CD14-positive monocyte (primary cell): ENCODE measurements at regions not wholly inside any gene's neighbourhood (a gene's known extent, or its start where the extent isn't known, plus 50 kb on each side); places are given as distances from the start of the nearest gene placed in this dataset.

Experiments used
- DNase-seq, 3 donors: peaks; one replicate each; pipeline ENCODE4 v3.0.0-alpha.2; 2011 to 2022
- H2AFZ ChIP-seq: 2 replicates; pipeline ENCODE4 v1.6.0; 2012; ENCODE audit warnings: mild to moderate bottlenecking, low read depth, low read length, inconsistent platforms; ENCODE audit not compliant: insufficient read depth, poor library complexity, severe bottlenecking
- H3K27ac ChIP-seq, 2 donors: 1 replicate in 1 of 2; 2 replicates in 1 of 2; pipeline ENCODE4 v1.5.1; 2012 to 2013; ENCODE audit warnings: low read length in 2 of 2, control low read depth in 1 of 2, inconsistent platforms in 1 of 2, low read depth in 1 of 2, mild to moderate bottlenecking in 1 of 2
- H3K27me3 ChIP-seq, 2 donors: one replicate each; pipeline versions ENCODE4 v1.6.0 to v1.6.1; 2011 to 2013; ENCODE audit warnings: low read length in 2 of 2; ENCODE audit not compliant: control insufficient read depth in 2 of 2, insufficient read depth in 2 of 2
- H3K36me3 ChIP-seq, 2 donors: replicated peaks in 1 of 2; 1 replicate in 1 of 2; 2 replicates in 1 of 2; pipeline versions ENCODE4 v1.5.1 to v1.6.1; 2012 to 2013; ENCODE audit warnings: low read length in 2 of 2, control low read depth in 1 of 2, inconsistent platforms in 1 of 2, mild to moderate bottlenecking in 1 of 2; ENCODE audit not compliant: insufficient read depth in 2 of 2, control insufficient read depth in 1 of 2
- H3K4me1 ChIP-seq, 2 donors: 1 replicate in 1 of 2; 2 replicates in 1 of 2; pipeline versions ENCODE4 v1.5.1 to v1.6.1; 2012 to 2013; ENCODE audit warnings: low read length in 2 of 2, control low read depth in 1 of 2, inconsistent platforms in 1 of 2, mild to moderate bottlenecking in 1 of 2, moderate library complexity in 1 of 2; ENCODE audit not compliant: insufficient read depth in 2 of 2, control insufficient read depth in 1 of 2
- H3K4me2 ChIP-seq: replicated peaks from 2 replicates; pipeline ENCODE3; 2012; ENCODE audit warnings: low read length, moderate library complexity, mild to moderate bottlenecking; ENCODE audit not compliant: poor library complexity, severe bottlenecking; ENCODE audit errors: extremely low read depth
- H3K4me3 ChIP-seq, 3 experiments: fragments of 200-600 bp in 1 of 3; sonication (generic) in 1 of 3; replicated peaks in 1 of 3; 1 replicate in 2 of 3; 2 replicates in 1 of 3; pipeline ENCODE4 v1.5.1; 2011 to 2013; ENCODE audit warnings: low read length in 3 of 3, mild to moderate bottlenecking in 3 of 3, control low read depth in 2 of 3, low read depth in 2 of 3, inconsistent platforms in 1 of 3, moderate library complexity in 1 of 3
- H3K79me2 ChIP-seq: 2 replicates; pipeline ENCODE4 v1.6.0; 2012; ENCODE audit warnings: mild to moderate bottlenecking, control low read depth, inconsistent platforms, low read length, moderate library complexity; ENCODE audit not compliant: insufficient read depth
- H3K9ac ChIP-seq: 2 replicates; pipeline ENCODE4 v1.6.0; 2017; ENCODE audit warnings: low read length, mild to moderate bottlenecking; ENCODE audit not compliant: insufficient read depth, poor library complexity, severe bottlenecking
- H3K9me3 ChIP-seq, 2 donors: replicated peaks in 1 of 2; 1 replicate in 1 of 2; 2 replicates in 1 of 2; pipeline versions ENCODE4 v1.5.1 to v1.6.1; 2012 to 2013; ENCODE audit warnings: low read length in 2 of 2, control low read depth in 1 of 2; ENCODE audit not compliant: control insufficient read depth in 1 of 2, insufficient read depth in 1 of 2
- H4K20me1 ChIP-seq: 2 replicates; pipeline ENCODE4 v1.6.0; 2012; ENCODE audit warnings: mild to moderate bottlenecking, low read length, control low read depth, moderate library complexity; ENCODE audit not compliant: insufficient read depth
- H3K27ac Mint-ChIP-seq, 7 donors: one replicate each; pipeline ENCODE4 v1.8.0; 2020; ENCODE audit warnings: mild to moderate bottlenecking in 7 of 7, mixed read lengths in 7 of 7, moderate library complexity in 6 of 7, inconsistent platforms in 2 of 7
- H3K27me3 Mint-ChIP-seq, 3 donors: one replicate each; pipeline ENCODE4 v1.8.0; 2021 to 2022; ENCODE audit warnings: low read depth in 3 of 3, mild to moderate bottlenecking in 3 of 3, mixed read lengths in 3 of 3, moderate library complexity in 3 of 3, inconsistent platforms in 1 of 3
- H3K36me3 Mint-ChIP-seq, 2 donors: one replicate each; pipeline ENCODE4 v1.8.0; 2020; ENCODE audit warnings: mixed read lengths in 2 of 2, inconsistent platforms in 1 of 2, mild to moderate bottlenecking in 1 of 2
- H3K4me1 Mint-ChIP-seq: one replicate; pipeline ENCODE4 v1.8.0; 2020; ENCODE audit warnings: mild to moderate bottlenecking, mixed read lengths
- H3K4me3 Mint-ChIP-seq, 2 donors: one replicate each; pipeline ENCODE4 v1.8.0; 2020; ENCODE audit warnings: mild to moderate bottlenecking in 2 of 2, mixed read lengths in 2 of 2, moderate library complexity in 1 of 2
- H3K9me3 Mint-ChIP-seq, 7 donors: one replicate each; pipeline ENCODE4 v1.8.0; 2020 to 2022; ENCODE audit warnings: mixed read lengths in 7 of 7, mild to moderate bottlenecking in 6 of 7, moderate library complexity in 6 of 7, inconsistent platforms in 2 of 7
- WGBS: methylation state at CpG from one replicate; pipeline ENCODE4 v1.1.5; 2013; ENCODE audit warnings: missing lambda C conversion rate; ENCODE audit not compliant: insufficient coverage; 5-methylcytosine and 5-hydroxymethylcytosine counted together
- intact Hi-C, 2 donors: fragments of 100-400 bp; cut with micrococcal nuclease; formaldehyde crosslinking; loops; one replicate each; pipeline versions ENCODE4 v1.15.0 to v1.15.1; 2023
- TF ChIP-seq, protein P1 (sequence below): fragments of 200-600 bp; IDR thresholded peaks from one replicate; pipeline ENCODE4 v1.8.0; 2022; ENCODE audit warnings: antibody characterized with exemption, mild to moderate bottlenecking

DNA sequence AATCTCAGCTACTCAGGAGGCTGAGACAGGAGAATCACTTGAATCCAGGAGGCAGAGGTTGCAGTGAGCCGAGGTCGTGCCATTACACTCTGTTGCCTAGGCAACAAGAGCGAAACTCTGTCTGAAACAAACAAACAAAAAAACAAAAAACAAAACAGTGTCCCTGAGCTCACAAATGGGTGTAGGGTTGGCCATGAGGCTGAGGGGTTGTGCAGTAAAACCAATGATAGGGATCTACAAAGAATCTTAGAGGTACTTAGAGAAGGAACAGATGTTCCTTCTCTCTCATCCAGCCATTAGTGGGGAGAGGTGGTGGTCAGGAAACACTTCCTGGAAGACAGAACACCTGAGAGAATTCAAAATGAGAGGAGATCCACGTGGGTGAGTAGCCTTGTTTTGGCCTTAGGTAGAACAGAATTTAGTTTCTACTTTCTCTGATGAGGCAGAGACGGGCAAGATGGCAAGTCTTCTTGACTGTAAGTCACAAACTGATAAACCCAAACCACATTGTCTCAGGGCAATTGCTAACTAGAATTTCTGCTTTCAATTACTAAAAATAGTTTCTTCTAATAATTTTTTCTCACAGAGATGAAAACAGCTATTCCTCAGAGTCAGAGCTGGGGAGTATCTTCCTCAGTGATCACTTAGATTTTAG lies 61.5 kb upstream of the PPM1B start:
- H2AFZ ChIP-seq: peak overlapping the region; percentile 19
- H3K9me3 ChIP-seq: no peaks in the 10 kb centered on the region
- H3K27me3 ChIP-seq: no peaks in the 10 kb centered on the region
- H3K36me3 ChIP-seq: no peaks in the 10 kb centered on the region
- TF ChIP-seq, protein P1, sequence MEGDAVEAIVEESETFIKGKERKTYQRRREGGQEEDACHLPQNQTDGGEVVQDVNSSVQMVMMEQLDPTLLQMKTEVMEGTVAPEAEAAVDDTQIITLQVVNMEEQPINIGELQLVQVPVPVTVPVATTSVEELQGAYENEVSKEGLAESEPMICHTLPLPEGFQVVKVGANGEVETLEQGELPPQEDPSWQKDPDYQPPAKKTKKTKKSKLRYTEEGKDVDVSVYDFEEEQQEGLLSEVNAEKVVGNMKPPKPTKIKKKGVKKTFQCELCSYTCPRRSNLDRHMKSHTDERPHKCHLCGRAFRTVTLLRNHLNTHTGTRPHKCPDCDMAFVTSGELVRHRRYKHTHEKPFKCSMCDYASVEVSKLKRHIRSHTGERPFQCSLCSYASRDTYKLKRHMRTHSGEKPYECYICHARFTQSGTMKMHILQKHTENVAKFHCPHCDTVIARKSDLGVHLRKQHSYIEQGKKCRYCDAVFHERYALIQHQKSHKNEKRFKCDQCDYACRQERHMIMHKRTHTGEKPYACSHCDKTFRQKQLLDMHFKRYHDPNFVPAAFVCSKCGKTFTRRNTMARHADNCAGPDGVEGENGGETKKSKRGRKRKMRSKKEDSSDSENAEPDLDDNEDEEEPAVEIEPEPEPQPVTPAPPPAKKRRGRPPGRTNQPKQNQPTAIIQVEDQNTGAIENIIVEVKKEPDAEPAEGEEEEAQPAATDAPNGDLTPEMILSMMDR: no peak
- intact Hi-C loops: loop anchor here in 1 of 2 donors (10.0 kb wide), 1 partner anchor 58 kb away; the partner anchor contains the start of gene PPM1B
- peaks cover 9 to 11% of the 10 kb centered on the region in 2 donors for H3K4me1 ChIP-seq
- H3K27ac Mint-ChIP-seq: peak overlapping the region in 2 of 7 donors; percentile 5 to 15
- no peak for DNase-seq
- H3K4me3 ChIP-seq: no peak overlapping the region
- H3K4me1 Mint-ChIP-seq: peaks cover 13% of the 10 kb centered on the region
- H3K9me3 Mint-ChIP-seq: peaks cover 0 to 1% (median 0%) of the 10 kb centered on the region in 7 donors
- H3K27me3 Mint-ChIP-seq: no peaks in the 10 kb centered on the region
- H3K27ac ChIP-seq: no peak overlapping the region
- no peaks in the 10 kb centered on the region for H4K20me1 ChIP-seq
- H3K79me2 ChIP-seq: no peaks in the 10 kb centered on the region
- no peak overlapping the region for H3K4me3 Mint-ChIP-seq
- WGBS: no CpG with 5 or more reads among the region's 5 CpGs
- H3K9ac ChIP-seq: no peak overlapping the region
- no peaks in the 10 kb centered on the region for H3K36me3 Mint-ChIP-seq
- H3K4me2 ChIP-seq: no peak overlapping the region

DNA sequence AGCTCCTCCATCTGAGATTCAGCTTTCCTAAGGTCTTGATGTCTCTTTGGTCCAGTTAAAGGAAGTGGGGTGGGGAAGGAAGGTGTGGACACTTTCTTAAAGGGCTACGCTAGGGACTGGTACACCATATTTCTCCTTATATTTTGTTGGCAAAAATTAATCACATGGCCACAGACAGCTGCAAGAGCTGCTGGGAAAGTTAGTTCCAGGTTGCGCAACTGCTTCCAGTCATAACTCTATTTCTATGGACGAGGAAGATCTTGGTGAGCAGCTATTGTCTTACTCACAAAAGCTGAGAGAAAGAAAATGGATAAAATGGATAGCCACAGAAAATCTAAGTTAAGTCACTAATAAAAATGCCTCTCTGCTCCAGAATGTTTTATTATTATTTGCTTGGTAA lies 60.7 kb upstream of the PPM1B start:
- intact Hi-C loops: loop anchor here in 1 of 2 donors (10.0 kb wide), 1 partner anchor 57 kb away; the partner anchor contains the start of gene PPM1B
- no peak overlapping the region for H2AFZ ChIP-seq
- H3K4me1 Mint-ChIP-seq: peaks cover 13% of the 10 kb centered on the region
- H3K4me3 ChIP-seq: no peak overlapping the region
- no peak overlapping the region for H3K27ac ChIP-seq
- peaks cover 0 to 1% (median 0%) of the 10 kb centered on the region in 7 donors for H3K9me3 Mint-ChIP-seq
- no peaks in the 10 kb centered on the region for H3K79me2 ChIP-seq
- no peaks in the 10 kb centered on the region for H3K27me3 ChIP-seq
- TF ChIP-seq, protein P1: no peak
- H3K27ac Mint-ChIP-seq: no peak overlapping the region
- no peak overlapping the region for H3K4me2 ChIP-seq
- peaks cover 9 to 11% of the 10 kb centered on the region in 2 donors for H3K4me1 ChIP-seq
- no peaks in the 10 kb centered on the region for H3K36me3 Mint-ChIP-seq
- H3K27me3 Mint-ChIP-seq: no peaks in the 10 kb centered on the region
- no peaks in the 10 kb centered on the region for H3K9me3 ChIP-seq
- H3K36me3 ChIP-seq: no peaks in the 10 kb centered on the region
- H3K4me3 Mint-ChIP-seq: no peak overlapping the region
- no CpG with 5 or more reads among the region's 3 CpGs for WGBS
- DNase-seq: peak in 2 of 3 donors; percentile 25 to 49
- H4K20me1 ChIP-seq: no peaks in the 10 kb centered on the region
- H3K9ac ChIP-seq: no peak overlapping the region
